ENCODE measurements at regions not wholly inside any gene's neighbourhood (a gene's known extent, or its start where the extent isn't known, plus 50 kb on each side); places are given as distances from the start of the nearest gene placed in this dataset.

DNA sequence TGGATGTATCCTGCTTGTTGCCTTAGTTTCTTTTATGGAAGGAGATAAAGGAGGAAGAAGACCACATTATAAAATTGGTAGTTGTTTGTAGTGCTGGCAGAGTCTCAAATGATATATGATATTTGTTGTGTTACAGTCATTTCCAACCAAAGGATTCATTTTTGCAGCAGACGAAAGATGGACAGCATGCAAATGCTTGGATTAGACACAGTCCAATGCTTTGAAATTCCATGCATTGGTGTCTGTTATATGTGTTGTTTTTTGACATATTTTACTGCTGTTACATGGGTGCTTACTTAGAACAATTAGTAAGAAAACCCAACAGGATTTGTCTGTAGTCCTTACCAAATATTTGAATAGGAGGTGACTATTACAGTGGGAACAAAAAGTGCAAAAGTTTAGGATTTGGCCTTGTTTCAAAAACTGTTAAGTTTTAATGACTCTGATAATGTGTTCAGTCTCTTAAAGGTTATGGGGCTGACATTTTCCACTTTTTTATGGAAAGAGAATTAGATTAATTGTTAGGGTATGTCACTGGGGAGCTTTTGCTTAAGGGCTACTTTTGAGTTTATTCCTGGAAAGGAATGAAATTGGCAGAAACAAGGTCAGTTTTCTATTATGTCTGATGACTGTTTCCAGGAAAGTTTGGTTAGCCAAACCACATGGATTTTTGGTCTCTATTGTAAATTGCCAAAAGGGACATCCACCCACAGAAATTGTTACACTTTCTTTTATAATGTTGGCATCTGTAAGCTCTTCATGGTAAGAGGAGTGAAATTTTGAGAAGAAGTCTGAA, 229.4 kb upstream of the MMADHC start:
- Histone ChIP-seq H3K79me2 (ENCODE audit: insufficient read depth, low read length) (no peaks in the 10 kb centered on the region), H3K9me2 (ENCODE audit: insufficient read depth) (no peaks in the 10 kb centered on the region), H2AFZ (ENCODE audit: low read depth, low read length, poor library complexity, severe bottlenecking) (no peak overlapping the region), H3K36me3 (ENCODE audit: control insufficient read depth in 1 of 2, insufficient read depth in 2 of 2, low read length in 2 of 2) (no peaks in the 10 kb centered on the region), H3K9ac (ENCODE audit: low read length) (no peak overlapping the region), H3K4me3 (replicated peaks in 1 of 2; ENCODE audit: low read depth in 1 of 2, low read length in 2 of 2) (no peak overlapping the region), H3K4me1 (ENCODE audit: control insufficient read depth in 1 of 2, insufficient read depth in 2 of 2, low read length in 2 of 2) (no peaks in the 10 kb centered on the region), H3K27me3 (ENCODE audit: insufficient read depth, low read length) (no peaks in the 10 kb centered on the region), H3K9me3 (ENCODE audit: control insufficient read depth in 1 of 2, insufficient read depth in 1 of 2, low read depth in 1 of 2, low read length in 2 of 2) (no peaks in the 10 kb centered on the region), H3K4me2 (ENCODE audit: low read length) (no peak overlapping the region), H3K27ac (ENCODE audit: low read depth, low read length) (no peak overlapping the region), H4K20me1 (ENCODE audit: insufficient read depth) (no peaks in the 10 kb centered on the region)
- CTCF ChIA-PET, result no interaction called here
- DNase-seq (ENCODE audit: low read depth, low spot score) (no peak), ATAC-seq (no peak)
- POLR2A ChIA-PET, result no interaction called here
- RAD21 ChIA-PET (ENCODE audit: low non-redundant PET in 1 of 2, low total read pairs in 2 of 2, uncharacterized antibody in 2 of 2, unreplicated experiment in 2 of 2), result no interaction called here
- TF ChIP-seq ZBTB33 (IDR thresholded peaks at IDR 0.05; ENCODE audit: extremely low read depth, insufficient replicate concordance, low read length), result no peak
- TF ChIP-seq, protein P1, sequence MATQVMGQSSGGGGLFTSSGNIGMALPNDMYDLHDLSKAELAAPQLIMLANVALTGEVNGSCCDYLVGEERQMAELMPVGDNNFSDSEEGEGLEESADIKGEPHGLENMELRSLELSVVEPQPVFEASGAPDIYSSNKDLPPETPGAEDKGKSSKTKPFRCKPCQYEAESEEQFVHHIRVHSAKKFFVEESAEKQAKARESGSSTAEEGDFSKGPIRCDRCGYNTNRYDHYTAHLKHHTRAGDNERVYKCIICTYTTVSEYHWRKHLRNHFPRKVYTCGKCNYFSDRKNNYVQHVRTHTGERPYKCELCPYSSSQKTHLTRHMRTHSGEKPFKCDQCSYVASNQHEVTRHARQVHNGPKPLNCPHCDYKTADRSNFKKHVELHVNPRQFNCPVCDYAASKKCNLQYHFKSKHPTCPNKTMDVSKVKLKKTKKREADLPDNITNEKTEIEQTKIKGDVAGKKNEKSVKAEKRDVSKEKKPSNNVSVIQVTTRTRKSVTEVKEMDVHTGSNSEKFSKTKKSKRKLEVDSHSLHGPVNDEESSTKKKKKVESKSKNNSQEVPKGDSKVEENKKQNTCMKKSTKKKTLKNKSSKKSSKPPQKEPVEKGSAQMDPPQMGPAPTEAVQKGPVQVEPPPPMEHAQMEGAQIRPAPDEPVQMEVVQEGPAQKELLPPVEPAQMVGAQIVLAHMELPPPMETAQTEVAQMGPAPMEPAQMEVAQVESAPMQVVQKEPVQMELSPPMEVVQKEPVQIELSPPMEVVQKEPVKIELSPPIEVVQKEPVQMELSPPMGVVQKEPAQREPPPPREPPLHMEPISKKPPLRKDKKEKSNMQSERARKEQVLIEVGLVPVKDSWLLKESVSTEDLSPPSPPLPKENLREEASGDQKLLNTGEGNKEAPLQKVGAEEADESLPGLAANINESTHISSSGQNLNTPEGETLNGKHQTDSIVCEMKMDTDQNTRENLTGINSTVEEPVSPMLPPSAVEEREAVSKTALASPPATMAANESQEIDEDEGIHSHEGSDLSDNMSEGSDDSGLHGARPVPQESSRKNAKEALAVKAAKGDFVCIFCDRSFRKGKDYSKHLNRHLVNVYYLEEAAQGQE (IDR thresholded peaks at IDR 0.05; ENCODE audit: low read depth), result no peak
- TF ChIP-seq ZNF274 (IDR thresholded peaks at IDR 0.05; ENCODE audit: low read depth, low read length), result no peak
- TF ChIP-seq POLR2A (IDR thresholded peaks at IDR 0.05; ENCODE audit: borderline replicate concordance, extremely low read depth, insufficient read depth, insufficient read length), result no peak
- TF ChIP-seq POLR2AphosphoS5 (IDR thresholded peaks at IDR 0.05; ENCODE audit: low read depth, low read length), result no peak
- TF ChIP-seq FOSL1 (IDR thresholded peaks at IDR 0.05; ENCODE audit: low read depth), result no peak
- no peak for TF ChIP-seq TCF7L2 (IDR thresholded peaks at IDR 0.05; ENCODE audit: borderline replicate concordance, extremely low read depth, insufficient read depth, insufficient read length)
- TF ChIP-seq ELF1 (IDR thresholded peaks at IDR 0.05; ENCODE audit: borderline replicate concordance, low read depth), result no peak
- no peak for TF ChIP-seq EGR1 (IDR thresholded peaks at IDR 0.05; ENCODE audit: low read depth)
- no peak for TF ChIP-seq SRF (IDR thresholded peaks at IDR 0.05; ENCODE audit: low read depth)
- TF ChIP-seq, protein P2, sequence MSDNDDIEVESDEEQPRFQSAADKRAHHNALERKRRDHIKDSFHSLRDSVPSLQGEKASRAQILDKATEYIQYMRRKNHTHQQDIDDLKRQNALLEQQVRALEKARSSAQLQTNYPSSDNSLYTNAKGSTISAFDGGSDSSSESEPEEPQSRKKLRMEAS (IDR thresholded peaks at IDR 0.05), result no peak
- no peak for TF ChIP-seq EZH2 (IDR thresholded peaks at IDR 0.05)
- TF ChIP-seq CBX3 (IDR thresholded peaks at IDR 0.05; ENCODE audit: low read depth), result no peak
- TF ChIP-seq RAD21 (IDR thresholded peaks at IDR 0.05; ENCODE audit: low read depth), result no peak
- TF ChIP-seq CEBPB (IDR thresholded peaks at IDR 0.05; ENCODE audit: low read depth), result no peak
- BruUV-seq (replicated peaks), result no TSS peak
- intact Hi-C loops (cut with micrococcal nuclease), result no loop called here
